Stimulated activated naive B cell treated with anti-CD40 and anti-IgM and Interleukin-4, amounts not matched to agents 10 μg/mL and 1 μg/mL and 100 μg/mL, for 72 hours (primary cell): ENCODE measurements at regions not wholly inside any gene's neighbourhood (a gene's known extent, or its start where the extent isn't known, plus 50 kb on each side); places are given as distances from the start of the nearest gene placed in this dataset.
A peak's percentile ranks its signal among the peaks of the same experiment; 100 is the strongest.

Experiments
- ATAC-seq, 2 donors: fragments of 150-1000 bp; cut with Tn5 transposase; replicated peaks; 2 replicates each; pipeline ENCODE4 v1.10.0; 2021; ENCODE audit warnings: moderate library complexity in 1 of 2
- DNase-seq: peaks from one replicate; pipeline ENCODE4 v3.0.0; 2021
- H3K27ac Mint-ChIP-seq: one replicate; pipeline ENCODE4 v1.8.0; 2022; ENCODE audit warnings: mild to moderate bottlenecking, mixed read lengths
- H3K27me3 Mint-ChIP-seq, 2 donors: one replicate each; pipeline ENCODE4 v1.8.0; 2022; ENCODE audit warnings: mixed read lengths in 2 of 2
- H3K36me3 Mint-ChIP-seq, 2 donors: one replicate each; pipeline ENCODE4 v1.8.0; 2022; ENCODE audit warnings: mixed read lengths in 2 of 2, mild to moderate bottlenecking in 1 of 2
- H3K4me1 Mint-ChIP-seq, 2 donors: one replicate each; pipeline ENCODE4 v1.8.0; 2022; ENCODE audit warnings: mixed read lengths in 2 of 2, mild to moderate bottlenecking in 1 of 2
- H3K4me3 Mint-ChIP-seq, 2 donors: one replicate each; pipeline ENCODE4 v1.8.0; 2022; ENCODE audit warnings: mild to moderate bottlenecking in 2 of 2, mixed read lengths in 2 of 2, moderate library complexity in 1 of 2
- H3K9me3 Mint-ChIP-seq, 2 donors: one replicate each; pipeline ENCODE4 v1.8.0; 2022; ENCODE audit warnings: mixed read lengths in 2 of 2, mild to moderate bottlenecking in 1 of 2

- Mint-ChIP-seq H3K27me3 (no peaks in the 10 kb centered on the region), H3K27ac (no peak overlapping the region), H3K36me3 (no peaks in the 10 kb centered on the region), H3K9me3 (no peaks in the 10 kb centered on the region), H3K4me3 (no peak overlapping the region), H3K4me1 (no peaks in the 10 kb centered on the region)
- DNase-seq (no peak), ATAC-seq (peak in 1 of 2 donors; percentile 31)
Observed at GRCh38 chr4:102143433-102143832, 201.8 kb downstream of the SLC39A8 start.

- Mint-ChIP-seq H3K27me3 (no peaks in the 10 kb centered on the region), H3K36me3 (no peaks in the 10 kb centered on the region), H3K4me1 (no peaks in the 10 kb centered on the region), H3K9me3 (no peaks in the 10 kb centered on the region), H3K4me3 (no peak overlapping the region), H3K27ac (no peak overlapping the region)
- no peak for ATAC-seq
- no peak for DNase-seq
Observed at GRCh38 chr4:102141842-102142241, 203.4 kb downstream of the SLC39A8 start.

- H3K9me3 Mint-ChIP-seq, result no peaks in the 10 kb centered on the region
- H3K4me1 Mint-ChIP-seq, result no peaks in the 10 kb centered on the region
- no peak for DNase-seq
- no peak overlapping the region for H3K4me3 Mint-ChIP-seq
- ATAC-seq, result no peak
- no peaks in the 10 kb centered on the region for H3K36me3 Mint-ChIP-seq
- H3K27me3 Mint-ChIP-seq, result no peaks in the 10 kb centered on the region
- H3K27ac Mint-ChIP-seq, result no peak overlapping the region
Observed at GRCh38 chr4:102139932-102140331, 205.3 kb downstream of the SLC39A8 start.

- DNase-seq (no peak), ATAC-seq (no peak)
- Mint-ChIP-seq H3K36me3 (no peaks in the 10 kb centered on the region), H3K4me1 (no peaks in the 10 kb centered on the region), H3K9me3 (no peaks in the 10 kb centered on the region), H3K27me3 (no peaks in the 10 kb centered on the region), H3K27ac (no peak overlapping the region), H3K4me3 (no peak overlapping the region)
Observed at GRCh38 chr4:102139132-102139573, 206.1 kb downstream of the SLC39A8 start.

GRCh38 chr4:102137217-102137616 is 208.1 kb downstream of the SLC39A8 start:
- H3K36me3 Mint-ChIP-seq, result no peaks in the 10 kb centered on the region
- no peak for ATAC-seq

GRCh38 chr4:102129810-102130209 is 215.5 kb downstream of the SLC39A8 start:
- DNase-seq (no peak), ATAC-seq (no peak)
- Mint-ChIP-seq H3K36me3 (no peaks in the 10 kb centered on the region), H3K4me1 (no peaks in the 10 kb centered on the region), H3K27me3 (no peaks in the 10 kb centered on the region), H3K9me3 (peaks cover 0 to 10% of the 10 kb centered on the region in 2 donors), H3K27ac (no peak overlapping the region), H3K4me3 (no peak overlapping the region)

More at GRCh38 chr4:102137217-102137616, 208.1 kb downstream of the SLC39A8 start:
- H3K4me3 Mint-ChIP-seq, result no peak overlapping the region
- H3K4me1 Mint-ChIP-seq, result no peaks in the 10 kb centered on the region
- no peaks in the 10 kb centered on the region for H3K27me3 Mint-ChIP-seq
- no peak for DNase-seq
- no peak overlapping the region for H3K27ac Mint-ChIP-seq
- H3K9me3 Mint-ChIP-seq, result no peaks in the 10 kb centered on the region
